ENCODE measurements at regions not wholly inside any gene's neighbourhood (a gene's known extent, or its start where the extent isn't known, plus 50 kb on each side); places are given as distances from the start of the nearest gene placed in this dataset.

GRCh38 chr2:14344355-14344754 is 288.2 kb upstream of the LRATD1 start:
- Histone ChIP-seq H3K4me3 (no peak overlapping the region), H4K20me1 (ENCODE audit: control insufficient read depth, insufficient read depth) (no peaks in the 10 kb centered on the region), H3K27me3 (replicated peaks in 1 of 2; ENCODE audit: control insufficient read depth in 2 of 2, insufficient read depth in 2 of 2, low read length in 1 of 2) (no peaks in the 10 kb centered on the region), H3K36me3 (ENCODE audit: control insufficient read depth in 2 of 2, insufficient read depth in 2 of 2, low read length in 1 of 2) (no peaks in the 10 kb centered on the region), H3K9ac (ENCODE audit: control insufficient read depth, insufficient read depth, low read length) (no peak overlapping the region), H3K27ac (ENCODE audit: control insufficient read depth, insufficient read depth) (no peak overlapping the region), H3K79me2 (ENCODE audit: control insufficient read depth, insufficient read depth, low read length) (no peaks in the 10 kb centered on the region), H3K9me3 (replicated peaks; ENCODE audit: control insufficient read depth, insufficient read depth, low read length) (no peaks in the 10 kb centered on the region), H3K4me2 (ENCODE audit: control insufficient read depth, insufficient read depth) (no peak overlapping the region), H2AFZ (ENCODE audit: control insufficient read depth, low read depth, low read length) (no peak overlapping the region), H3K4me1 (ENCODE audit: control insufficient read depth, insufficient read depth, low read length) (no peaks in the 10 kb centered on the region)
- ATAC-seq (no peak), DNase-seq (ENCODE audit: low read depth, low spot score) (no peak), FAIRE-seq (no peak)
- TF ChIP-seq EP300 (IDR thresholded peaks at IDR 0.05; ENCODE audit: borderline replicate concordance in 1 of 2, control insufficient read depth in 1 of 2, low read depth in 2 of 2, low read length in 2 of 2), result no peak
- no peak for TF ChIP-seq SUZ12 (IDR thresholded peaks at IDR 0.05; ENCODE audit: unreplicated experiment)
- no peak for TF ChIP-seq NRF1 (conservative IDR thresholded peaks at IDR 0.05; ENCODE audit: low read depth, low read length)
- TF ChIP-seq ZZZ3 (IDR thresholded peaks at IDR 0.05; ENCODE audit: control insufficient read depth, insufficient read length, low read depth), result no peak
- TF ChIP-seq RBBP5 (conservative IDR thresholded peaks at IDR 0.05), result no peak
- no peak for TF ChIP-seq ZNF274 (IDR thresholded peaks at IDR 0.05; ENCODE audit: insufficient read depth, insufficient read length)
- ChIA-PET RAD21 (ENCODE audit: unreplicated experiment) (no interaction called here), CTCF (no interaction called here), POLR2A (no interaction called here), SMC1A (ENCODE audit: uncharacterized antibody, unreplicated experiment) (interaction anchor here (0.8 kb wide), 1 partner anchor 8 kb away, joined by 3 read pairs; no protein-coding TSS in a partner anchor)
- BruUV-seq (replicated peaks), result no TSS peak
- in situ Hi-C loops (cut with MboI) (no loop called here), intact Hi-C loops (cut with micrococcal nuclease; ENCODE audit: unreplicated experiment) (no loop called here)
- 55% methylated on average over 5 of the region's 5 CpGs for WGBS (ENCODE audit: insufficient coverage, insufficient replicate concordance, low lambda C conversion rate, missing lambda C conversion rate)

- CTCF ChIA-PET, result no interaction called here
- no TSS peak for BruUV-seq (replicated peaks)
- Histone ChIP-seq H4K20me1 (ENCODE audit: control insufficient read depth, insufficient read depth) (no peaks in the 10 kb centered on the region), H3K4me3 (no peak overlapping the region), H3K27ac (ENCODE audit: control insufficient read depth, insufficient read depth) (no peak overlapping the region), H3K9ac (ENCODE audit: control insufficient read depth, insufficient read depth, low read length) (no peak overlapping the region), H3K4me1 (ENCODE audit: control insufficient read depth, insufficient read depth, low read length) (no peaks in the 10 kb centered on the region), H3K27me3 (replicated peaks in 1 of 2; ENCODE audit: control insufficient read depth in 2 of 2, insufficient read depth in 2 of 2, low read length in 1 of 2) (no peaks in the 10 kb centered on the region), H3K36me3 (ENCODE audit: control insufficient read depth in 2 of 2, insufficient read depth in 2 of 2, low read length in 1 of 2) (no peaks in the 10 kb centered on the region), H3K79me2 (ENCODE audit: control insufficient read depth, insufficient read depth, low read length) (no peaks in the 10 kb centered on the region), H3K4me2 (ENCODE audit: control insufficient read depth, insufficient read depth) (no peak overlapping the region), H2AFZ (ENCODE audit: control insufficient read depth, low read depth, low read length) (no peak overlapping the region), H3K9me3 (replicated peaks; ENCODE audit: control insufficient read depth, insufficient read depth, low read length) (no peaks in the 10 kb centered on the region)
- TF ChIP-seq PML (IDR thresholded peaks at IDR 0.05; ENCODE audit: low read length), result no peak
- no peak for TF ChIP-seq TCF3 (IDR thresholded peaks at IDR 0.05; ENCODE audit: borderline replicate concordance, insufficient read depth, low read depth, low read length)
- 34% methylated on average over 8 of the region's 8 CpGs for WGBS (ENCODE audit: insufficient coverage, insufficient replicate concordance, low lambda C conversion rate, missing lambda C conversion rate)
- POLR2A ChIA-PET, result no interaction called here
- in situ Hi-C loops (cut with MboI) (no loop called here), intact Hi-C loops (cut with micrococcal nuclease; ENCODE audit: unreplicated experiment) (no loop called here)
- SMC1A ChIA-PET (ENCODE audit: uncharacterized antibody, unreplicated experiment), result interaction anchor here (0.6 to 1.9 kb wide), 5 partner anchors 12 to 93 kb away, joined by 3 to 5 read pairs (median 3); no protein-coding TSS in a partner anchor
- FAIRE-seq (no peak), DNase-seq (ENCODE audit: low read depth, low spot score) (no peak), ATAC-seq (no peak)
- RAD21 ChIA-PET (ENCODE audit: unreplicated experiment), result interaction anchor here (0.8 kb wide), 1 partner anchor 15 kb away, joined by 3 read pairs; no protein-coding TSS in a partner anchor
These were observed 284.3 kb upstream of the LRATD1 start for GRCh38 chr2:14348247-14348646.
